IMR-90 (cell line): ENCODE measurements at regions not wholly inside any gene's neighbourhood (a gene's known extent, or its start where the extent isn't known, plus 50 kb on each side); places are given as distances from the start of the nearest gene placed in this dataset.

Experiments
- ATAC-seq: fragments of 200-7000 bp; cut with Tn5 transposase; 2 replicates; pipeline ENCODE4 v1.9.1; 2020; ENCODE audit warnings: low read depth, mild to moderate bottlenecking, moderate library complexity
- BruUV-seq: library from RNA; stranded (reverse); fragments of 400-500 nt; replicated peaks from 2 replicates; lab custom pipeline; 2021; lab: Mats Ljungman, UMichigan
- CTCF ChIA-PET: fragments of 300-600 bp; formaldehyde crosslinking; extraction: SDS; loops from one replicate; lab custom pipeline; 2021; ENCODE audit warnings: antibody characterized with exemption; lab: Yijun Ruan, JAX
- POLR2A ChIA-PET: fragments of 300-600 bp; sonication (Branson Sonifier 250); formaldehyde crosslinking; loops from one replicate; lab custom pipeline; 2022; ENCODE audit warnings: antibody characterized with exemption; ENCODE audit not compliant: unreplicated experiment; lab: Charles Lee
- DNase-seq: peaks from one replicate; pipeline ENCODE4 v3.0.0; 2013
- H2AFZ ChIP-seq: replicated peaks from 2 replicates; pipeline ENCODE3; 2013; ENCODE audit warnings: low read length, mild to moderate bottlenecking; ENCODE audit not compliant: poor library complexity
- H2AK5ac ChIP-seq: 2 replicates; pipeline ENCODE4 v1.6.1; 2013; ENCODE audit warnings: low read depth, low read length, inconsistent platforms
- H2AK9ac ChIP-seq: replicated peaks from 2 replicates; pipeline ENCODE3; 2013; ENCODE audit warnings: mild to moderate bottlenecking, low read depth, low read length, moderate library complexity; ENCODE audit not compliant: poor library complexity
- H2BK120ac ChIP-seq: 2 replicates; pipeline ENCODE4 v1.6.1; 2013; ENCODE audit warnings: low read depth, low read length, inconsistent platforms
- H2BK15ac ChIP-seq: 3 replicates; pipeline ENCODE4 v1.6.1; 2013; ENCODE audit warnings: low read depth, low read length, inconsistent platforms
- H2BK20ac ChIP-seq: 2 replicates; pipeline ENCODE4 v1.6.1; 2013; ENCODE audit warnings: low read depth, mild to moderate bottlenecking, inconsistent platforms, low read length, moderate library complexity
- H2BK5ac ChIP-seq: 2 replicates; pipeline ENCODE4 v1.6.1; 2013; ENCODE audit warnings: mild to moderate bottlenecking, low read depth, low read length, inconsistent platforms; ENCODE audit not compliant: poor library complexity, severe bottlenecking
- H3K14ac ChIP-seq: replicated peaks from 2 replicates; pipeline ENCODE4 v1.6.1; 2013; ENCODE audit warnings: low read depth, low read length, inconsistent platforms
- H3K18ac ChIP-seq: 2 replicates; pipeline ENCODE4 v1.6.1; 2013; ENCODE audit warnings: low read depth, low read length, control low read depth
- H3K23ac ChIP-seq: 2 replicates; pipeline ENCODE4 v1.6.1; 2013; ENCODE audit warnings: low read depth, low read length, inconsistent platforms
- H3K27ac ChIP-seq: 2 replicates; pipeline ENCODE4 v1.5.1; 2013; ENCODE audit warnings: mild to moderate bottlenecking, control low read depth, low read length; ENCODE audit not compliant: insufficient read depth
- H3K27me3 ChIP-seq: 2 replicates; pipeline ENCODE4 v1.6.1; 2013; ENCODE audit warnings: low read length; ENCODE audit not compliant: control insufficient read depth, insufficient read depth
- H3K36me3 ChIP-seq: 2 replicates; pipeline ENCODE4 v1.6.1; 2013; ENCODE audit warnings: low read length, mixed read lengths; ENCODE audit not compliant: control insufficient read depth, insufficient read depth
- H3K4ac ChIP-seq: 2 replicates; pipeline ENCODE4 v1.6.1; 2013; ENCODE audit warnings: low read depth, low read length, inconsistent platforms
- H3K4me1 ChIP-seq: 2 replicates; pipeline ENCODE4 v1.6.1; 2013; ENCODE audit warnings: low read length, mixed read lengths; ENCODE audit not compliant: control insufficient read depth, insufficient read depth
- H3K4me2 ChIP-seq: 2 replicates; pipeline ENCODE4 v1.6.1; 2013; ENCODE audit warnings: low read depth, mild to moderate bottlenecking, control low read depth, low read length, moderate library complexity
- H3K4me3 ChIP-seq: 2 replicates; pipeline ENCODE4 v1.5.1; 2013; ENCODE audit warnings: low read depth, mild to moderate bottlenecking, control low read depth, low read length, moderate library complexity; ENCODE audit not compliant: insufficient read depth
- H3K56ac ChIP-seq: 2 replicates; pipeline ENCODE4 v1.6.1; 2013; ENCODE audit warnings: low read length, inconsistent platforms; ENCODE audit not compliant: insufficient read depth; ENCODE audit errors: extremely low read depth
- H3K79me1 ChIP-seq, 2 experiments: 2 replicates each; pipeline ENCODE4 v1.6.1; 2013; ENCODE audit warnings: low read length in 2 of 2, inconsistent platforms in 1 of 2, low read depth in 1 of 2
- H3K9ac ChIP-seq: 2 replicates; pipeline ENCODE4 v1.6.1; 2013; ENCODE audit warnings: low read depth, low read length, control low read depth
- H3K9me1 ChIP-seq: 2 replicates; pipeline ENCODE4 v1.6.1; 2013; ENCODE audit warnings: low read length, inconsistent platforms; ENCODE audit not compliant: insufficient read depth
- H3K9me3 ChIP-seq: 2 replicates; pipeline ENCODE4 v1.6.1; 2013; ENCODE audit warnings: low read length; ENCODE audit not compliant: control insufficient read depth, insufficient read depth
- H4K20me1 ChIP-seq: 2 replicates; pipeline ENCODE4 v1.6.1; 2013; ENCODE audit warnings: low read length, inconsistent platforms; ENCODE audit not compliant: insufficient read depth
- H4K5ac ChIP-seq: 2 replicates; pipeline ENCODE4 v1.6.1; 2013; ENCODE audit warnings: mild to moderate bottlenecking, low read depth, low read length, control low read depth
- H4K8ac ChIP-seq, 2 experiments: 2 replicates each; pipeline ENCODE4 v1.6.1; 2013; ENCODE audit warnings: low read depth in 2 of 2, low read length in 2 of 2, control low read depth in 1 of 2, inconsistent platforms in 1 of 2
- H4K91ac ChIP-seq: 2 replicates; pipeline ENCODE4 v1.6.1; 2013; ENCODE audit warnings: low read depth, low read length, inconsistent platforms; ENCODE audit not compliant: insufficient read depth
- BHLHE40 ChIP-seq: fragments of 150-350 bp; IDR thresholded peaks from 2 replicates; pipeline ENCODE4 v1.6.1; 2016; ENCODE audit warnings: mild to moderate bottlenecking, low read depth, low read length
- CEBPB ChIP-seq: IDR thresholded peaks from 2 replicates; pipeline ENCODE4 v1.6.1; 2012; ENCODE audit warnings: low read depth, low read length, improper control_type of control experiment
- CHD1 ChIP-seq: IDR thresholded peaks from 2 replicates; pipeline ENCODE4 v1.6.1; 2012; ENCODE audit warnings: low read depth, low read length, improper control_type of control experiment
- CTCF ChIP-seq: conservative IDR thresholded peaks from 2 replicates; pipeline ENCODE4 v1.5.1; 2012; ENCODE audit warnings: mild to moderate bottlenecking, low read depth, low read length, improper control_type of control experiment
- FOS ChIP-seq: fragments of 150-350 bp; IDR thresholded peaks from 2 replicates; pipeline ENCODE4 v1.6.1; 2016; ENCODE audit warnings: low read depth, low read length
- MAFK ChIP-seq: IDR thresholded peaks from 2 replicates; pipeline ENCODE4 v1.6.1; 2012; ENCODE audit warnings: low read depth, low read length, improper control_type of control experiment
- MAZ ChIP-seq: IDR thresholded peaks from 2 replicates; pipeline ENCODE4 v1.6.1; 2012; ENCODE audit warnings: low read depth, mild to moderate bottlenecking, low read length, improper control_type of control experiment, moderate library complexity, borderline replicate concordance
- MXI1 ChIP-seq: IDR thresholded peaks from 2 replicates; pipeline ENCODE4 v1.6.1; 2012; ENCODE audit warnings: low read depth, mild to moderate bottlenecking, low read length, moderate library complexity, borderline replicate concordance
- NFE2L2 ChIP-seq: fragments of 150-350 bp; IDR thresholded peaks from 2 replicates; pipeline ENCODE4 v1.6.1; 2016; ENCODE audit warnings: low read depth, mild to moderate bottlenecking, low read length
- POLR2A ChIP-seq: IDR thresholded peaks from 2 replicates; pipeline ENCODE4 v1.6.1; 2012; ENCODE audit warnings: mild to moderate bottlenecking, low read depth, low read length
- RAD21 ChIP-seq: IDR thresholded peaks from 2 replicates; pipeline ENCODE4 v1.6.1; 2012; ENCODE audit warnings: low read length, improper control_type of control experiment
- RCOR1 ChIP-seq: IDR thresholded peaks from 2 replicates; pipeline ENCODE4 v1.6.1; 2012; ENCODE audit warnings: mild to moderate bottlenecking, low read length, improper control_type of control experiment; ENCODE audit not compliant: insufficient replicate concordance
- RFX5 ChIP-seq: IDR thresholded peaks from 2 replicates; pipeline ENCODE4 v1.8.0; 2012; ENCODE audit warnings: low read depth, mild to moderate bottlenecking, low read length, moderate library complexity
- SMC3 ChIP-seq: fragments of 150-350 bp; IDR thresholded peaks from 2 replicates; pipeline ENCODE4 v1.6.1; 2016; ENCODE audit warnings: low read depth, mild to moderate bottlenecking, antibody characterized with exemption, low read length, moderate library complexity
- USF2 ChIP-seq: fragments of 150-350 bp; IDR thresholded peaks from 2 replicates; pipeline ENCODE4 v1.6.1; 2017; ENCODE audit warnings: mild to moderate bottlenecking, antibody characterized with exemption, low read length, low read depth
- WGBS, 2 experiments: methylation state at CpG; one replicate each; pipeline versions ENCODE4 v1.1.5 to v1.1.7; 2013; ENCODE audit warnings: missing lambda C conversion rate in 2 of 2; ENCODE audit not compliant: insufficient read length in 1 of 2; ENCODE audit errors: extremely low coverage in 2 of 2; 5-methylcytosine and 5-hydroxymethylcytosine counted together
- dilution Hi-C: fragments of 300-500 bp; cut with HindIII; formaldehyde crosslinking; loops from one replicate; pipeline ENCODE4 v1.14.3; 2018; ENCODE audit warnings: low sequenced_read_pairs; ENCODE audit not compliant: unreplicated experiment
- in situ Hi-C: fragments of 300-500 bp; cut with MboI; formaldehyde crosslinking; loops from 3 replicates; pipeline ENCODE4 v1.14.3; 2019; ENCODE audit warnings: low sequenced_read_pairs, inconsistent platforms, mixed read lengths
- intact Hi-C: fragments of 100-400 bp; cut with micrococcal nuclease; formaldehyde crosslinking; loops from 2 replicates; pipeline ENCODE4 v1.10.0; 2022
- TF ChIP-seq, protein P1 (sequence below): fragments of 150-350 bp; IDR thresholded peaks from 2 replicates; pipeline ENCODE4 v1.6.1; 2016; ENCODE audit warnings: low read depth, mild to moderate bottlenecking, low read length, moderate library complexity, borderline replicate concordance

DNA sequence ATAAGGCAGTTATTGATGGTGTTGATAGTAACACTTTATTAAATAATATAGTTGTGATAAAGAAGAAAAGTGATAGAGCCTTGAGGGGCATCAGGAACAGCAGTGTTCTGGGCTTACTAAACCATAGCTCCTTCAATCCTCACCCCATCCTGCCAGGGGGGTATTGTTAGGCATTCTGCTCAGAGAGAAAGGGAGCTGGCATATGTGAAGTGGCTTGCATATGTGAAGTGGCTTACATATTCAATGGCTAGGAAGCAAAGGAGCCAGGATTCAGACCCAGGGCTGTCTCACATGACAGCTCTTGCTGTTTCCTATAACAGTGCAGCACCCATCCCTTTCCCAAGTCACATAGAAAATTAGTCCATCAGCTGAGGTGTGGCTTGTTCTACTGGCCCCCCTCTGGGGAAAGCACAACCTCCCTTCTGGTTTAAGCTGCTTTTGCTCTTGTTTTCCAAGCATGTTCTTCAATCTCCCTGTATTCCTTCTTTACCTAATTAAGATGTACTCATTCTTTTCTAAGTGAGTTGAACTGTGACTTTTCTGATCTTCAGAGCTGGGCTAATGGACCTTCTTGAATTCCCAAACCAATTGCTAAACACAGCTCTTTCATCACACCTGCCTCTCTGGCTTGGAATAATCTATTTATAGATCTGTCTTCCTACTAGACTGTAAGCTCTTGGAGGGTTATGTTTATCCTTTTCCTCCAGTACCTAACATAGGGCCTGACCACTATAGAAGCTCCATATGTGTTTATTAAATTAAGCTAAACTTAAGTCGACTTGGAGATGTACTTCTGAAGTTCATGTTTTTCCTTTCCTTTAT lies 108.7 kb upstream of the GLI3 start:
- dilution Hi-C loops: no loop called here

More for the DNA sequence above, 108.7 kb upstream of the GLI3 start:
- Histone ChIP-seq H3K27ac (no peak overlapping the region), H3K4me3 (no peak overlapping the region), H3K9me1 (no peaks in the 10 kb centered on the region), H3K9me3 (no peaks in the 10 kb centered on the region), H3K79me1 (no peaks in the 10 kb centered on the region), H4K91ac (no peak overlapping the region), H3K27me3 (peaks cover 12% of the 10 kb centered on the region), H2BK120ac (no peak overlapping the region), H4K8ac (no peak overlapping the region), H2BK5ac (no peak overlapping the region), H3K36me3 (no peaks in the 10 kb centered on the region), H3K14ac (no peak overlapping the region), H2AFZ (no peak overlapping the region), H4K20me1 (no peaks in the 10 kb centered on the region), H2BK15ac (no peak overlapping the region), H3K18ac (no peak overlapping the region), H4K5ac (no peak overlapping the region), H2BK20ac (no peak overlapping the region), H3K56ac (no peak overlapping the region), H3K4me2 (no peak overlapping the region), H2AK9ac (no peak overlapping the region), H3K4ac (no peak overlapping the region), H3K9ac (no peak overlapping the region), H3K23ac (no peak overlapping the region), H2AK5ac (no peak overlapping the region), H3K4me1 (no peaks in the 10 kb centered on the region)
- POLR2A ChIA-PET: no interaction called here
- no TSS peak for BruUV-seq
- TF ChIP-seq, protein P1, sequence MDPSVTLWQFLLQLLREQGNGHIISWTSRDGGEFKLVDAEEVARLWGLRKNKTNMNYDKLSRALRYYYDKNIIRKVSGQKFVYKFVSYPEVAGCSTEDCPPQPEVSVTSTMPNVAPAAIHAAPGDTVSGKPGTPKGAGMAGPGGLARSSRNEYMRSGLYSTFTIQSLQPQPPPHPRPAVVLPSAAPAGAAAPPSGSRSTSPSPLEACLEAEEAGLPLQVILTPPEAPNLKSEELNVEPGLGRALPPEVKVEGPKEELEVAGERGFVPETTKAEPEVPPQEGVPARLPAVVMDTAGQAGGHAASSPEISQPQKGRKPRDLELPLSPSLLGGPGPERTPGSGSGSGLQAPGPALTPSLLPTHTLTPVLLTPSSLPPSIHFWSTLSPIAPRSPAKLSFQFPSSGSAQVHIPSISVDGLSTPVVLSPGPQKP: no peak
- TF ChIP-seq MAZ (no peak), MXI1 (no peak), FOS (no peak), NFE2L2 (no peak), RAD21 (no peak), POLR2A (no peak), RFX5 (no peak), CEBPB (no peak), MAFK (no peak), BHLHE40 (no peak), SMC3 (no peak), CHD1 (no peak), RCOR1 (no peak), CTCF (no peak), USF2 (no peak)
- no CpG with 5 or more reads among the region's 1 CpG for WGBS, 2 experiments
- no peak for DNase-seq
- in situ Hi-C loops (no loop called here), intact Hi-C loops (no loop called here)
- CTCF ChIA-PET: interaction anchor here (0.6 kb wide), 1 partner anchor 47 kb away, joined by 3 read pairs; no protein-coding TSS in a partner anchor
- no peak for ATAC-seq
